ENCODE measurements at regions not wholly inside any gene's neighbourhood (a gene's known extent, or its start where the extent isn't known, plus 50 kb on each side); places are given as distances from the start of the nearest gene placed in this dataset.

GRCh38 chr18:54532962-54533361 is 58.1 kb upstream of the DYNAP start:
- no peak for FAIRE-seq

All from TTC549 (cell line).